Trophoblast cell (in vitro differentiated cells and primary cell): ENCODE measurements at regions not wholly inside any gene's neighbourhood (a gene's known extent, or its start where the extent isn't known, plus 50 kb on each side); places are given as distances from the start of the nearest gene placed in this dataset.

Source experiments
- DNase-seq, 2 donors: peaks; one replicate each; pipeline ENCODE4 v3.0.0-alpha.2; 2016
- H2AFZ ChIP-seq: 2 replicates; pipeline ENCODE4 v1.6.1; 2013; ENCODE audit warnings: low read length, moderate library complexity, mild to moderate bottlenecking; ENCODE audit not compliant: insufficient read depth, poor library complexity
- H2AK5ac ChIP-seq: 2 replicates; pipeline ENCODE4 v1.6.1; 2013; ENCODE audit warnings: mild to moderate bottlenecking, low read length
- H2BK120ac ChIP-seq: 2 replicates; pipeline ENCODE4 v1.6.1; 2013; ENCODE audit warnings: low read length, mild to moderate bottlenecking, moderate library complexity; ENCODE audit not compliant: insufficient read depth, poor library complexity
- H2BK12ac ChIP-seq: 2 replicates; pipeline ENCODE4 v1.6.1; 2013; ENCODE audit warnings: mild to moderate bottlenecking, low read length, moderate library complexity
- H2BK5ac ChIP-seq: 2 replicates; pipeline ENCODE4 v1.6.1; 2013; ENCODE audit warnings: low read length, low read depth, moderate library complexity, mild to moderate bottlenecking; ENCODE audit not compliant: poor library complexity
- H3K14ac ChIP-seq: 2 replicates; pipeline ENCODE4 v1.6.1; 2013; ENCODE audit warnings: mild to moderate bottlenecking, low read length
- H3K18ac ChIP-seq: 2 replicates; pipeline ENCODE4 v1.6.1; 2013; ENCODE audit warnings: mild to moderate bottlenecking, low read length
- H3K23ac ChIP-seq: 2 replicates; pipeline ENCODE4 v1.6.1; 2013; ENCODE audit warnings: low read length
- H3K27ac ChIP-seq: 2 replicates; pipeline ENCODE4 v1.5.1; 2013; ENCODE audit warnings: low read depth, mild to moderate bottlenecking, inconsistent platforms, low read length, moderate library complexity
- H3K27me3 ChIP-seq: 2 replicates; pipeline ENCODE4 v1.6.1; 2013; ENCODE audit warnings: inconsistent platforms, mild to moderate bottlenecking, low read length, moderate library complexity; ENCODE audit not compliant: insufficient read depth
- H3K36me3 ChIP-seq, 2 experiments: 1 replicate in 1 of 2; 2 replicates in 1 of 2; pipeline ENCODE4 v1.6.1; 2013; ENCODE audit warnings: low read length in 2 of 2, mild to moderate bottlenecking in 2 of 2, moderate library complexity in 1 of 2; ENCODE audit not compliant: insufficient read depth in 2 of 2, control insufficient read depth in 1 of 2
- H3K4ac ChIP-seq: 2 replicates; pipeline ENCODE4 v1.6.1; 2013; ENCODE audit warnings: low read depth, mild to moderate bottlenecking, low read length, moderate library complexity
- H3K4me1 ChIP-seq, 2 experiments: 1 replicate in 1 of 2; 2 replicates in 1 of 2; pipeline ENCODE4 v1.6.1; 2013; ENCODE audit warnings: low read length in 2 of 2, mild to moderate bottlenecking in 2 of 2, moderate library complexity in 1 of 2; ENCODE audit not compliant: insufficient read depth in 2 of 2, control insufficient read depth in 1 of 2
- H3K4me2 ChIP-seq: 2 replicates; pipeline ENCODE4 v1.6.1; 2013; ENCODE audit warnings: inconsistent platforms, mild to moderate bottlenecking, low read length, moderate library complexity
- H3K4me3 ChIP-seq: 2 replicates; pipeline ENCODE4 v1.5.1; 2013; ENCODE audit warnings: mild to moderate bottlenecking, low read depth, low read length, inconsistent platforms
- H3K79me1 ChIP-seq: one replicate; pipeline ENCODE4 v1.6.1; 2013; ENCODE audit warnings: low read length
- H3K79me2 ChIP-seq: 2 replicates; pipeline ENCODE4 v1.6.1; 2013; ENCODE audit warnings: low read length, mild to moderate bottlenecking; ENCODE audit not compliant: control insufficient read depth, insufficient read depth, poor library complexity
- H3K9ac ChIP-seq: 2 replicates; pipeline ENCODE4 v1.6.1; 2013; ENCODE audit warnings: mild to moderate bottlenecking, low read length
- H3K9me3 ChIP-seq: 2 replicates; pipeline ENCODE4 v1.6.1; 2013; ENCODE audit warnings: low read depth, mild to moderate bottlenecking, control low read depth, inconsistent platforms, low read length; ENCODE audit not compliant: insufficient read depth
- H4K12ac ChIP-seq: 2 replicates; pipeline ENCODE4 v1.6.1; 2013; ENCODE audit warnings: low read depth, mild to moderate bottlenecking, low read length, moderate library complexity
- H4K8ac ChIP-seq: 2 replicates; pipeline ENCODE4 v1.6.1; 2013; ENCODE audit warnings: low read depth, mild to moderate bottlenecking, low read length, moderate library complexity
- H4K91ac ChIP-seq: one replicate; pipeline ENCODE4 v1.6.1; 2013; ENCODE audit warnings: low read depth, mild to moderate bottlenecking, low read length, moderate library complexity
- WGBS: extraction: QIAGEN DNeasy Blood & Tissue Kit; methylation state at CpG from one replicate; pipeline ENCODE4 v1.1.7; 2013; ENCODE audit warnings: missing lambda C conversion rate; ENCODE audit not compliant: insufficient read length, insufficient coverage; ENCODE audit errors: extremely low coverage; 5-methylcytosine and 5-hydroxymethylcytosine counted together

- Histone ChIP-seq H3K27ac (no peak overlapping the region), H3K36me3 (no peaks in the 10 kb centered on the region), H2AFZ (no peak overlapping the region), H3K14ac (no peak overlapping the region), H2BK120ac (no peak overlapping the region), H3K9me3 (no peaks in the 10 kb centered on the region), H3K27me3 (no peaks in the 10 kb centered on the region), H3K4me2 (no peak overlapping the region), H3K23ac (no peak overlapping the region), H4K12ac (no peak overlapping the region), H2BK12ac (no peak overlapping the region), H2BK5ac (no peak overlapping the region), H3K18ac (no peak overlapping the region), H4K91ac (no peak overlapping the region), H2AK5ac (no peak overlapping the region), H3K79me1 (no peaks in the 10 kb centered on the region), H3K4me3 (no peak overlapping the region), H3K4me1 (no peaks in the 10 kb centered on the region), H3K4ac (no peak overlapping the region), H3K9ac (no peak overlapping the region), H4K8ac (no peak overlapping the region), H3K79me2 (no peaks in the 10 kb centered on the region)
- no CpG with 5 or more reads among the region's 7 CpGs for WGBS
- no peak for DNase-seq
These were observed 551.7 kb upstream of the POT1 start for GRCh38 chr7:125481323-125481722.

GRCh38 chr7:125480762-125481161 lies 551.1 kb upstream of the POT1 start:
- H3K79me1 ChIP-seq: no peaks in the 10 kb centered on the region
- H3K4me3 ChIP-seq: no peak overlapping the region
- no peak overlapping the region for H3K23ac ChIP-seq
- H3K4me1 ChIP-seq: no peaks in the 10 kb centered on the region
- no peak overlapping the region for H3K27ac ChIP-seq
- H4K12ac ChIP-seq: no peak overlapping the region
- H2BK12ac ChIP-seq: no peak overlapping the region
- no peak overlapping the region for H2AFZ ChIP-seq
- H2AK5ac ChIP-seq: no peak overlapping the region
- no peak overlapping the region for H4K91ac ChIP-seq
- no peaks in the 10 kb centered on the region for H3K9me3 ChIP-seq
- no peak for DNase-seq
- H3K9ac ChIP-seq: no peak overlapping the region
- no peak overlapping the region for H4K8ac ChIP-seq
- H3K4ac ChIP-seq: no peak overlapping the region
- H2BK120ac ChIP-seq: no peak overlapping the region
- H3K79me2 ChIP-seq: no peaks in the 10 kb centered on the region
- WGBS: no CpG with 5 or more reads among the region's 10 CpGs
- no peaks in the 10 kb centered on the region for H3K36me3 ChIP-seq
- H3K14ac ChIP-seq: no peak overlapping the region
- no peaks in the 10 kb centered on the region for H3K27me3 ChIP-seq
- no peak overlapping the region for H3K18ac ChIP-seq
- H3K4me2 ChIP-seq: no peak overlapping the region
- no peak overlapping the region for H2BK5ac ChIP-seq

- Histone ChIP-seq H2BK5ac (no peak overlapping the region), H3K4ac (no peak overlapping the region), H3K9me3 (no peaks in the 10 kb centered on the region), H3K27me3 (no peaks in the 10 kb centered on the region), H3K14ac (no peak overlapping the region), H4K8ac (no peak overlapping the region), H3K9ac (no peak overlapping the region), H2AK5ac (no peak overlapping the region), H3K79me1 (no peaks in the 10 kb centered on the region), H3K4me1 (no peaks in the 10 kb centered on the region), H4K12ac (no peak overlapping the region), H3K79me2 (no peaks in the 10 kb centered on the region), H3K18ac (no peak overlapping the region), H3K23ac (no peak overlapping the region), H3K4me3 (no peak overlapping the region), H3K4me2 (no peak overlapping the region), H2BK12ac (no peak overlapping the region), H2BK120ac (no peak overlapping the region), H3K36me3 (no peaks in the 10 kb centered on the region), H4K91ac (no peak overlapping the region), H2AFZ (no peak overlapping the region), H3K27ac (no peak overlapping the region)
- WGBS: no CpG with 5 or more reads among the region's 16 CpGs
- DNase-seq: no peak
These were observed 539.2 kb upstream of the POT1 start for GRCh38 chr7:125468855-125469174.

GRCh38 chr7:125467996-125468854 lies 538.6 kb upstream of the POT1 start:
- Histone ChIP-seq H3K9ac (no peak overlapping the region), H4K12ac (no peak overlapping the region), H3K27ac (no peak overlapping the region), H3K18ac (no peak overlapping the region), H3K79me2 (no peaks in the 10 kb centered on the region), H4K91ac (no peak overlapping the region), H2BK12ac (no peak overlapping the region), H3K27me3 (no peaks in the 10 kb centered on the region), H4K8ac (no peak overlapping the region), H3K4ac (no peak overlapping the region), H2AFZ (no peak overlapping the region), H3K23ac (no peak overlapping the region), H3K14ac (no peak overlapping the region), H3K79me1 (no peaks in the 10 kb centered on the region), H3K4me3 (no peak overlapping the region), H2BK120ac (no peak overlapping the region), H2BK5ac (no peak overlapping the region), H3K9me3 (no peaks in the 10 kb centered on the region), H3K4me2 (no peak overlapping the region), H3K4me1 (no peaks in the 10 kb centered on the region), H2AK5ac (no peak overlapping the region), H3K36me3 (no peaks in the 10 kb centered on the region)
- WGBS: no CpG with 5 or more reads among the region's 17 CpGs
- DNase-seq: no peak
